GM12872 (cell line): ENCODE measurements at regions not wholly inside any gene's neighbourhood (a gene's known extent, or its start where the extent isn't known, plus 50 kb on each side); places are given as distances from the start of the nearest gene placed in this dataset.

Source experiments
- TF ChIP-seq, protein P1 (sequence below): IDR thresholded peaks from 3 replicates; pipeline ENCODE4 v1.5.1; 2011; ENCODE audit warnings: low read depth, mild to moderate bottlenecking, low read length, moderate library complexity; ENCODE audit not compliant: insufficient read depth

DNA sequence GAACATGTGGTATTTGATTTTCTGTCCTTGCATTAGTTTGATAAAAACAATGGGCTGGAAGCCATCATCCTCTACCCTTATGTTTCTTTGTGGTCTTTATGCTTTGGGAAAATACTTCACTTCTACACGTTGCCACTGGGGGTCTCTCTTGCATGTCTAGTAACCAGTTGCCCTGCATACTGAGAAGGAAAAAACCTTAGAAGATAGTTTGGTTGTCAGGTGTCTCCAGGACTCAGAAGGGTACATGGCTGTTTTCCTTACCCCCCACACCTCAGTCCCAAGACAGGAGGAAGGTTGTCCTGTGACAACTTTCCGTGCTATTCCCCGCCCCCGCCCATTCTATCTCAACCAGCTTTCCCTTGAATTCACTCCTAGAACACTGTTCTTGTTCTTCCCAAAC lies 62.1 kb upstream of the LANCL3 start:
- TF ChIP-seq, protein P1, sequence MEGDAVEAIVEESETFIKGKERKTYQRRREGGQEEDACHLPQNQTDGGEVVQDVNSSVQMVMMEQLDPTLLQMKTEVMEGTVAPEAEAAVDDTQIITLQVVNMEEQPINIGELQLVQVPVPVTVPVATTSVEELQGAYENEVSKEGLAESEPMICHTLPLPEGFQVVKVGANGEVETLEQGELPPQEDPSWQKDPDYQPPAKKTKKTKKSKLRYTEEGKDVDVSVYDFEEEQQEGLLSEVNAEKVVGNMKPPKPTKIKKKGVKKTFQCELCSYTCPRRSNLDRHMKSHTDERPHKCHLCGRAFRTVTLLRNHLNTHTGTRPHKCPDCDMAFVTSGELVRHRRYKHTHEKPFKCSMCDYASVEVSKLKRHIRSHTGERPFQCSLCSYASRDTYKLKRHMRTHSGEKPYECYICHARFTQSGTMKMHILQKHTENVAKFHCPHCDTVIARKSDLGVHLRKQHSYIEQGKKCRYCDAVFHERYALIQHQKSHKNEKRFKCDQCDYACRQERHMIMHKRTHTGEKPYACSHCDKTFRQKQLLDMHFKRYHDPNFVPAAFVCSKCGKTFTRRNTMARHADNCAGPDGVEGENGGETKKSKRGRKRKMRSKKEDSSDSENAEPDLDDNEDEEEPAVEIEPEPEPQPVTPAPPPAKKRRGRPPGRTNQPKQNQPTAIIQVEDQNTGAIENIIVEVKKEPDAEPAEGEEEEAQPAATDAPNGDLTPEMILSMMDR: peak; percentile 24; the same call in 1 of the 3 replicates
